ENCODE measurements at regions not wholly inside any gene's neighbourhood (a gene's known extent, or its start where the extent isn't known, plus 50 kb on each side); places are given as distances from the start of the nearest gene placed in this dataset.

- no peak for TF ChIP-seq EZH2 (IDR thresholded peaks at IDR 0.05; ENCODE audit: borderline replicate concordance, insufficient read depth, low read length, poor library complexity, severe bottlenecking)
- no peak for TF ChIP-seq CTCF (IDR thresholded peaks at IDR 0.05; ENCODE audit: poor library complexity, severe bottlenecking)
- TF ChIP-seq TAF1 (IDR thresholded peaks at IDR 0.05; ENCODE audit: low read depth), result no peak
- no peak for TF ChIP-seq EP300 (conservative IDR thresholded peaks at IDR 0.05; ENCODE audit: poor library complexity, severe bottlenecking)
- TF ChIP-seq REST (IDR thresholded peaks at IDR 0.05; ENCODE audit: borderline replicate concordance), result no peak
- no peak for TF ChIP-seq SMC3 (conservative IDR thresholded peaks at IDR 0.05; ENCODE audit: poor library complexity)
Measured at GRCh38 chr1:116856312-116856711, 53.4 kb upstream of the PTGFRN start.

Measured in neural cell (in vitro differentiated cells).